ENCODE measurements at regions not wholly inside any gene's neighbourhood (a gene's known extent, or its start where the extent isn't known, plus 50 kb on each side); places are given as distances from the start of the nearest gene placed in this dataset.
A peak's percentile ranks its signal among the peaks of the same experiment; 100 is the strongest.

- no peak for TF ChIP-seq POLR2A (IDR thresholded peaks at IDR 0.05)
- TF ChIP-seq, protein P1, sequence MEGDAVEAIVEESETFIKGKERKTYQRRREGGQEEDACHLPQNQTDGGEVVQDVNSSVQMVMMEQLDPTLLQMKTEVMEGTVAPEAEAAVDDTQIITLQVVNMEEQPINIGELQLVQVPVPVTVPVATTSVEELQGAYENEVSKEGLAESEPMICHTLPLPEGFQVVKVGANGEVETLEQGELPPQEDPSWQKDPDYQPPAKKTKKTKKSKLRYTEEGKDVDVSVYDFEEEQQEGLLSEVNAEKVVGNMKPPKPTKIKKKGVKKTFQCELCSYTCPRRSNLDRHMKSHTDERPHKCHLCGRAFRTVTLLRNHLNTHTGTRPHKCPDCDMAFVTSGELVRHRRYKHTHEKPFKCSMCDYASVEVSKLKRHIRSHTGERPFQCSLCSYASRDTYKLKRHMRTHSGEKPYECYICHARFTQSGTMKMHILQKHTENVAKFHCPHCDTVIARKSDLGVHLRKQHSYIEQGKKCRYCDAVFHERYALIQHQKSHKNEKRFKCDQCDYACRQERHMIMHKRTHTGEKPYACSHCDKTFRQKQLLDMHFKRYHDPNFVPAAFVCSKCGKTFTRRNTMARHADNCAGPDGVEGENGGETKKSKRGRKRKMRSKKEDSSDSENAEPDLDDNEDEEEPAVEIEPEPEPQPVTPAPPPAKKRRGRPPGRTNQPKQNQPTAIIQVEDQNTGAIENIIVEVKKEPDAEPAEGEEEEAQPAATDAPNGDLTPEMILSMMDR (IDR thresholded peaks at IDR 0.05 in 4 of 5, conservative IDR thresholded peaks at IDR 0.05 in 1 of 5), result peak in 3 of 5 experiments; percentile 25 to 62 (median 47)
Measured at GRCh38 chr3:117019082-117019713, 309.6 kb downstream of the TUSC7 start.

Data from gastrocnemius medialis (tissue), 4 donors.